Stomach (tissue), 8 donors: ENCODE measurements at regions not wholly inside any gene's neighbourhood (a gene's known extent, or its start where the extent isn't known, plus 50 kb on each side); places are given as distances from the start of the nearest gene placed in this dataset.

Experiments used
- DNase-seq, 2 donors: peaks; one replicate each; pipeline versions ENCODE4 v3.0.0 to v3.0.0-alpha.2; 2013 to 2019
- H3K27ac ChIP-seq, 5 donors: fragments of 200-600 bp in 4 of 5; sonication (generic) in 4 of 5; one replicate each; pipeline ENCODE4 v1.5.1; 2013 to 2019; ENCODE audit warnings: mild to moderate bottlenecking in 1 of 5, moderate library complexity in 1 of 5
- H3K27me3 ChIP-seq, 3 donors: fragments of 200-600 bp; sonication (generic); one replicate each; pipeline ENCODE4 v1.5.1; 2017 to 2019; ENCODE audit warnings: mixed run types in 1 of 3
- H3K36me3 ChIP-seq, 4 donors: fragments of 200-600 bp; sonication (generic); 1 replicate in 3 of 4; 2 replicates in 1 of 4; pipeline ENCODE4 v1.5.1; 2016 to 2019
- H3K4me1 ChIP-seq, 4 donors: fragments of 200-600 bp; sonication (generic); one replicate each; pipeline ENCODE4 v1.5.1; 2016 to 2019
- H3K4me3 ChIP-seq, 4 donors: fragments of 200-600 bp; sonication (generic) in 3 of 4; one replicate each; pipeline ENCODE4 v1.5.1; 2016 to 2019; ENCODE audit warnings: mild to moderate bottlenecking in 1 of 4
- H3K9me3 ChIP-seq, 4 donors: fragments of 200-600 bp; sonication (generic); one replicate each; pipeline ENCODE4 v1.5.1; 2016 to 2019
- EP300 ChIP-seq: sonication (generic); formaldehyde crosslinking; IDR thresholded peaks from one replicate; pipeline ENCODE4 v1.6.1; 2017; ENCODE audit warnings: antibody characterized with exemption
- POLR2A ChIP-seq, 4 donors: fragments of 450-650 bp; IDR thresholded peaks; one replicate each; pipeline ENCODE4 v1.6.1; 2016; ENCODE audit warnings: antibody characterized with exemption in 4 of 4, control low read depth in 2 of 4, mild to moderate bottlenecking in 1 of 4, moderate library complexity in 1 of 4
- POLR2AphosphoS5 ChIP-seq, 3 donors: sonication (generic); formaldehyde crosslinking; IDR thresholded peaks; one replicate each; pipeline ENCODE4 v1.6.1; 2016; ENCODE audit warnings: antibody characterized with exemption in 3 of 3
- WGBS, 5 donors: extraction: QIAGEN DNeasy Blood & Tissue Kit in 3 of 5; methylation state at CpG; one replicate each; pipeline versions ENCODE4 v1.1.5 to v1.1.7; 2013 to 2018; 5-methylcytosine and 5-hydroxymethylcytosine counted together
- intact Hi-C: fragments of 100-400 bp; cut with DNase I; formaldehyde crosslinking; loops from one replicate; pipeline ENCODE4 v1.15.1; 2023; ENCODE audit warnings: low total_unique reads
- TF ChIP-seq, protein P1 (sequence below), 7 experiments: fragments of 450-650 bp in 4 of 7; fragments of 200-600 bp in 3 of 7; sonication (generic) in 3 of 7; IDR thresholded peaks; one replicate each; pipeline ENCODE4 v1.5.1; 2016 to 2019; ENCODE audit warnings: antibody characterized with exemption in 7 of 7, control low read depth in 2 of 7, mild to moderate bottlenecking in 1 of 7
- donor health status: healthy with polysubstance abuse.
- donor health status: Bipolar disorder and iron deficiency.
- donor health status: healthy.

DNA sequence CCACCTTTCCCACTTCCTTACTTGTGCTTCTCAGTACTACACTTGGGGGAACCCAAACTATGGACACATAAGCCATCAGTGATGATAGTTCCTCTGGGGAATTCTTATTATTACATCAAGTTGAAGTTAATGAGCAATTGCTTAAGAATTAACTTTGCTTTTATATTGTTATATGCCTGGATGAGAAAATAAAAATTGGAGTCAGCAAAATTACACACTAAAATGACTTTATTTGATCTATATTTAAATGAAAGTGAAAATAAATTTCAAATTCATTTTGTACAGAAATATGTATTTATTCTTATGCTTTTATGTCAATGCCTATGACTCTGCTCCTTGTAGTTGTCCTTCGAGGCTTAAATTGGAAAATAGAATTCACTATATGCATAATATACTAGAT lies 149.4 kb upstream of the KCND2 start:
- Histone ChIP-seq H3K4me1 (no peaks in the 10 kb centered on the region), H3K27me3 (no peaks in the 10 kb centered on the region), H3K36me3 (no peaks in the 10 kb centered on the region), H3K27ac (no peak overlapping the region), H3K9me3 (no peaks in the 10 kb centered on the region), H3K4me3 (no peak overlapping the region)
- no peak for DNase-seq
- 53 to 86% (median 82%) methylated on average over 1 of the region's 1 CpG for WGBS, 5 donors
- intact Hi-C loops: no loop called here
- TF ChIP-seq, protein P1, sequence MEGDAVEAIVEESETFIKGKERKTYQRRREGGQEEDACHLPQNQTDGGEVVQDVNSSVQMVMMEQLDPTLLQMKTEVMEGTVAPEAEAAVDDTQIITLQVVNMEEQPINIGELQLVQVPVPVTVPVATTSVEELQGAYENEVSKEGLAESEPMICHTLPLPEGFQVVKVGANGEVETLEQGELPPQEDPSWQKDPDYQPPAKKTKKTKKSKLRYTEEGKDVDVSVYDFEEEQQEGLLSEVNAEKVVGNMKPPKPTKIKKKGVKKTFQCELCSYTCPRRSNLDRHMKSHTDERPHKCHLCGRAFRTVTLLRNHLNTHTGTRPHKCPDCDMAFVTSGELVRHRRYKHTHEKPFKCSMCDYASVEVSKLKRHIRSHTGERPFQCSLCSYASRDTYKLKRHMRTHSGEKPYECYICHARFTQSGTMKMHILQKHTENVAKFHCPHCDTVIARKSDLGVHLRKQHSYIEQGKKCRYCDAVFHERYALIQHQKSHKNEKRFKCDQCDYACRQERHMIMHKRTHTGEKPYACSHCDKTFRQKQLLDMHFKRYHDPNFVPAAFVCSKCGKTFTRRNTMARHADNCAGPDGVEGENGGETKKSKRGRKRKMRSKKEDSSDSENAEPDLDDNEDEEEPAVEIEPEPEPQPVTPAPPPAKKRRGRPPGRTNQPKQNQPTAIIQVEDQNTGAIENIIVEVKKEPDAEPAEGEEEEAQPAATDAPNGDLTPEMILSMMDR (IDR thresholded peaks at IDR 0.05): no peak
- TF ChIP-seq POLR2A (IDR thresholded peaks at IDR 0.05): no peak
- no peak for TF ChIP-seq POLR2AphosphoS5 (IDR thresholded peaks at IDR 0.05)
- TF ChIP-seq EP300: no peak

DNA sequence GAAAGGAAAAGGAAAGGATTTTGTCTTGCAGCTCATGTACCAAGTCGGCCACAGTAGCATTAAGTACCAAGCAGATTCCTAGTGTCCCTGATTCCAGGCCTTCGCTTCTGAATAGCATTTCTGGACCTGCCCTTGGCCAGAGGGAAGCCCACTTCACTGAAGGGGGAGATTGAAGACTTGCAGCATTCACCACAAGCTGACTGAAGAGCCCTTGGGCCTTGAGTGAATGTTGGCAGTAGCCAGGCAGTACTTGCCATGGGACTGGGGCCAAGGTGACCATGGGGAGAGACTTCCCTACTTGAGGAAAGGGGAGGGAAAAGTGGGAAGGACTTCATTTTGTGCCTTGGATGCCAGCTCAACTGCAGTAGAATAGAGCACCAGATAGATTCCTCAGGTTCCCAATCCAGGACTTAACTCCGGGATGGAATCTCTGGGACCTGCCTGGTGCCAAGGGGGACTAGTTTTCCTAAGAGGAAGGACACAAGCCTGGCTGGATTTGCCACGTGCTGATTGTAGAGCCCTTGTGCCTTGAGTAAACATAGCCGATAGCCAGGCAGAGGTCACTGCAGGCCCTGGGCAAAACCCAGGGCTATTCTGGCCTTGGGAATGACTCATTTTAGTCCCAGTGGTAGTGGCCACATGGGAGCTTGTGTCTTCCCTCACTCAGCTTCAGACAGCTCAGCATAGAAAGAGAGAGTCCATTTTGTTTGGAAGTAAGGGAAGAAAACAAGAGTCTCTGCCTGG lies 141.7 kb upstream of the KCND2 start:
- Histone ChIP-seq H3K36me3 (no peaks in the 10 kb centered on the region), H3K4me3 (no peak overlapping the region), H3K9me3 (peaks cover 0 to 33% (median 26%) of the 10 kb centered on the region in 4 donors), H3K27me3 (no peaks in the 10 kb centered on the region), H3K27ac (no peak overlapping the region), H3K4me1 (no peaks in the 10 kb centered on the region)
- TF ChIP-seq, protein P1 (IDR thresholded peaks at IDR 0.05): no peak
- TF ChIP-seq EP300: no peak
- TF ChIP-seq POLR2A (IDR thresholded peaks at IDR 0.05): no peak
- no peak for TF ChIP-seq POLR2AphosphoS5 (IDR thresholded peaks at IDR 0.05)
- DNase-seq: no peak
- 71 to 80% (median 77%) methylated on average over 2 to 5 of the region's 5 CpGs for WGBS, 5 donors
- intact Hi-C loops: no loop called here

- Histone ChIP-seq H3K4me1 (no peaks in the 10 kb centered on the region), H3K9me3 (no peaks in the 10 kb centered on the region), H3K4me3 (no peak overlapping the region), H3K36me3 (no peaks in the 10 kb centered on the region), H3K27me3 (no peaks in the 10 kb centered on the region), H3K27ac (no peak overlapping the region)
- intact Hi-C loops: no loop called here
- TF ChIP-seq EP300: no peak
- 68 to 88% (median 82%) methylated on average over 1 of the region's 1 CpG for whole genome bisulfite sequencing, 5 donors
- DNase-seq: no peak
Measured at GRCh38 chr7:120138497-120138896, 134.5 kb upstream of the KCND2 start.

- intact Hi-C loops: no loop called here
- H3K36me3 ChIP-seq: no peaks in the 10 kb centered on the region
- no peak overlapping the region for H3K4me3 ChIP-seq
- H3K4me1 ChIP-seq: no peaks in the 10 kb centered on the region
- no peak for DNase-seq
- WGBS, 5 donors: 5 to 10% (median 9%) methylated on average over 1 of the region's 1 CpG
- no peak overlapping the region for H3K27ac ChIP-seq
- H3K27me3 ChIP-seq: no peaks in the 10 kb centered on the region
- H3K9me3 ChIP-seq: no peaks in the 10 kb centered on the region
- TF ChIP-seq POLR2A (IDR thresholded peaks at IDR 0.05) (no peak), POLR2AphosphoS5 (IDR thresholded peaks at IDR 0.05) (no peak), EP300 (no peak)
- TF ChIP-seq, protein P1 (IDR thresholded peaks at IDR 0.05): no peak
Measured at GRCh38 chr7:120156476-120156875, 116.5 kb upstream of the KCND2 start.

DNA sequence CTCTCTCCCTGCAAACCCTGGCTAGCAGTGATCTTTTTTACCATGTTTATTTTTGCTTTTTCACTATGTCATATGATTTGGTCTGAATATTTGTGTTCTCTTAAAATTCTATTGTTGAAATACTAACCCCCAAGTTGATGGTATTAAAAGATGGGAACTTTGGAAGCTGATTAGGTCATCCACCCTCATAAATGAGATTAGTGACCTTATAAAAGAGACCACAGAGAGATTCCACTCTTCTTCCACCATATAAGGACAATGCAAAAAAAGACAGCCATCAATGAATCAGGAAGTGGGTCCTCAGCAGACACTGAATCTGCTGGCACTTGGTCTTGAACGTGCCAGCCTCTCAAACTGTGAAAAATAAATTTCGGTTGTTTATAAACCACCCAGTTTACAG lies 112.8 kb upstream of the KCND2 start:
- H3K36me3 ChIP-seq: no peaks in the 10 kb centered on the region
- intact Hi-C loops: no loop called here
- H3K4me1 ChIP-seq: no peaks in the 10 kb centered on the region
- H3K4me3 ChIP-seq: no peak overlapping the region
- DNase-seq: no peak
- whole genome bisulfite sequencing, 5 donors: 55 to 74% (median 58%) methylated on average over 2 of the region's 2 CpGs
- no peak for TF ChIP-seq EP300
- no peak for TF ChIP-seq POLR2A (IDR thresholded peaks at IDR 0.05)
- TF ChIP-seq, protein P1 (IDR thresholded peaks at IDR 0.05): no peak
- no peak for TF ChIP-seq POLR2AphosphoS5 (IDR thresholded peaks at IDR 0.05)
- H3K27me3 ChIP-seq: no peaks in the 10 kb centered on the region
- H3K27ac ChIP-seq: no peak overlapping the region
- no peaks in the 10 kb centered on the region for H3K9me3 ChIP-seq
